ENCODE measurements at regions not wholly inside any gene's neighbourhood (a gene's known extent, or its start where the extent isn't known, plus 50 kb on each side); places are given as distances from the start of the nearest gene placed in this dataset.

DNA sequence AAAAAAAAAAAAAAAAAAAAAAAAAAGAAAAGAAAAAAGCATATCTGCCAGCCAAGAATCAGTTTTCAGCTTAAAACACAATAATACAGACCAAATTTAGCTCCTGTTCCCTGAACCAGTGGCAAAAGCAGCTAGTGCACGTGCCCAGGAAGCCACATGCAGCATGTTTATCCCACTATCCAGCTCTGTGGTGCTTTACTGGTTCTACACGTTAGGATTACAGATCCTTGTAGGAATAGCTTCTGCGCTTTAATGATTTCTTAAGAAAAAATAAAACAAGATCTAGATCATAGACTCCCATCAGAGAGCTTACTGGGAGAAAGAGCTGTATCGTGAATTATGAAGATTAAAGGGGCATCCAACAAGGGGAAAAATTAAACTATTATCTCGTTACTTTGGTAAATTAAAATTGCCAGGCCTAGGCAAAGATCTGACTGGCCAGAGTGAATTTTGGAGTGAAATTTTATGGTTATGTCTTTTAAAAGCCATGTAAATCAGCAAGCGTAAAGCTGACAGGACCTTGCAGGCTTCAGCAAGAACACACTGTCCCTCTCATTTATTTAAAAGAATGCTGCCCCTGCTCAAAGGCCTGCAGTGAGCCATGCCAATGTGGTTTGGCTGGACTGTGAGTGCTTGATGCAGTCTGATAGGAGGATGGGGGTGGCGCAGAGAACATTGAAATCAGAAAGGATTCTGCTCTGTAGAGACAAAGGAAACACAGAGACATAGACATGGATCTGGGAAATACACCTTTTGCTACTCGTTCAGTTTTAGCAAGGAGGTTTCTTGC, 177.3 kb upstream of the PHYHIPL start:
- DNase-seq (ENCODE audit: low read depth), result no peak

DNA sequence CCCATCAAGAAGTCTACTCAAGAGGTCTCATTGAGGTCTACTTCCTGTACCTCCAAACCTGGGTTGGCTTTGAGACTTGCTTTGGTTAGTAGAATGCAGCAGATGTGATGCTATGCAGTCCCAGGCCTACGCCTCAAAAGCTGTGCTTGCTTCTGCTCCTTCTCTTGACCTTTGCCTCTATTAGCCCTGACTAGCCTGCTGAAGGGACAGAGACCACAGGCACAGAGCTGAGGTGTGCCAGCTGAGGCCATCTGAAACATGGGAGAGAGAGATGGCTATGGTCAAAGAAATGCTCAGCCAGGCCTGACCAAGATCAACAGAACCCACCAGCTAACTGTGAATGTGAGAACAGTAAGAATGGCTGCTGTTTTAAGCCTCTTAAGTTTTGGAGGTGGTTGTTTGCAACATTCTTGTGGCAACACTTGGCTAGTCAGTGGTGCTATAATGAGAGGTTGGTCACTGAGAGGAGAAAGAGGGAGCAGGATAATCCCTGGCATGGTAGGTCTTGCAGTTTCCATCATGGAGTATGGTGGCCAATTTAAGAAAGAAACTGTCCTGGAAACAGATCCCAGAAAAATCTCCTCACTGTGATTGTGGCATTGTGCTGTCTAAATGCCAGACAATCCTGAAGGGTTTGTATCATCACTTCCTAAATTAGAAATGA, 176.1 kb upstream of the PHYHIPL start:
- no peak for DNase-seq (ENCODE audit: low read depth)

DNA sequence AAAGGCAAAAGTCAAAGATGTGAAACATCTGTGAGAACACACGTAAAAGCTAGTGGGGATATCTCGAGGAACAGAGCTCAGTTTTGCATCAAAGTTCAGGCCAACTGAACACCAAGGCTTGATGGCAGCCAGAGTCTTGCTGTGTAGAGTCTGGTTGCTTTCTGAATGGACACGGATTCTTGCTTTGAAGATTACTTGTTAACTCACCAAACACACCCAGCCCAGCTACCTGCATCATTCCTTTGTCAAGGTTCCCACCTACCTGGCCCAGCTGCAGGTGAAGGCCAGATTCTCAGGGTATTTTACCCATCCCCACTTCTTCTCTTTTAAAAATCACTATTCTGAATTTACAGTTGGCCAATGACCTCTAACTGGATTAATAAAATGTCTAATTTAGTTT, 174.4 kb upstream of the PHYHIPL start:
- no peak for DNase-seq (ENCODE audit: low read depth)

DNA sequence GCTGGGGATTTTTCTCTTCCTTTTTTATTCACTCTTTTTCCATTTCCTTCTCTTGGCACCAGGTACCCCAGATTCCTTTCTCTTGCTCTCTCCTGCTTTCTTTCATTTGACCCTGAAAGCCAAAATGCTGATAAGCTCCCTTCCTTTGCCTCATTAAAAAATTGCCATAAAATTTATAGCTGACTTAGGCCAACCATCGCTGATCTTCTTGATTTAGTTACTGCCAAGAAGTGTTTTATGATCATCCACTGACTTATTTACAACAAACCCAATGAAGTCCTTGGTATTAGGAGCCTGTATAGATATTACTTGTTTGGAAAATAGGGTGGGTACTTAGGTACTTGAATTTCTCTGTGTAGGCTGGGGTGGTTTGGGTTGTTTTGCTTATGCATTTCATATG, 173.2 kb upstream of the PHYHIPL start:
- no peak for DNase-seq (ENCODE audit: low read depth)

DNA sequence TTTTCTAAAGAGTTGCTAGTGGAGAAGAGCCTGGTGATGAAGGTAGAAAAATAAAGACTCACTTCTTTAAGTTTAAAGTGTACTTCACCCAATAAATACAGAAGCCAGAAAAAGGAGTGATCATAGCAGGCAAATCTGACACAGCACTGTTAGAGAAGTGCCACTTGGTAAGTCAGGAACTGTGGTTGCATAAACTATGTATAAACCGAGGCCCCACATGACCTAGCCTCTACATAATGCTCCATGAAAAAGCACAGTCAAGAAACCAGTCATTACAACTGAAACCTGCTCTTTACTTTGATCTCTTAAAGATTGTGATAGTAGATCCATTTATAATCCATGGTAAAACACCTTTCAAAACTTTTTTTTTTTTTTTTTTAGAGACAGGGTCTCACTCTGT, 172.1 kb upstream of the PHYHIPL start:
- DNase-seq (ENCODE audit: low read depth), result no peak

DNA sequence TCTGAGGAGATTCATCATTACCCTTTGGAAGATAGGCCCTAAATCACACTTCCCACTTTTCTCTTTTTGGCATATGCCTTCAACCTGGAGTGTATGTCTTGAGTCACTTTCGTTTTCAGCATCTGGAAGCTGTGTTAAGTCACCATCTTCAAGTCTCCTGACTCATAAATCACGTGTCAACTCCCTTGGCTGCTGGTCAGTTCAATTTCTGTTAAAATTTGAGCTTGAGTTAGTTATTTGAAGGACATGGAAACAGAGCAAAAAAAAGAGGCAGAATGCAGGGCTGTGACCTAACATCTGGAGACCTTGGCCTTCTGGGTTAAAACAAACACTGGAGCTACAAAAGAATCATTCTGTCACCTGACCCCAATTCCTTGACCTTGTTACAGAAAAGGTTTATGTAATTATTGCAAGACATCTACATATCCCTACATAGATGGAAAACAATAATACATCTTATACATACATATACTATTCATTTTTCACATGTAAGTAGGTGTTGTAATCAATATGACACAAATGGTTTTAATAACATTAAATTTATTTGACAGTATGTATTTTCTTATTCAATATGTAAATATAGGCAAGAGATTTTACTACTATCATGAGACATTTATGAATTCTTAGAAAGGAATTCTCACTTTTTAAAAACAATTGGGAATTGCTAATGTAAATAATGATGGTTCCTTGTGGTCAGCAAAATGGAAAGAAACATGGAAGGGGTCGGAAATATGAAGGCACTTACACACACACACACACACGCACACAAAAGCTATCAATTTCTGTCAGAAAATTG, 169.7 kb upstream of the PHYHIPL start:
- DNase-seq (ENCODE audit: low read depth), result peak; percentile 0

DNA sequence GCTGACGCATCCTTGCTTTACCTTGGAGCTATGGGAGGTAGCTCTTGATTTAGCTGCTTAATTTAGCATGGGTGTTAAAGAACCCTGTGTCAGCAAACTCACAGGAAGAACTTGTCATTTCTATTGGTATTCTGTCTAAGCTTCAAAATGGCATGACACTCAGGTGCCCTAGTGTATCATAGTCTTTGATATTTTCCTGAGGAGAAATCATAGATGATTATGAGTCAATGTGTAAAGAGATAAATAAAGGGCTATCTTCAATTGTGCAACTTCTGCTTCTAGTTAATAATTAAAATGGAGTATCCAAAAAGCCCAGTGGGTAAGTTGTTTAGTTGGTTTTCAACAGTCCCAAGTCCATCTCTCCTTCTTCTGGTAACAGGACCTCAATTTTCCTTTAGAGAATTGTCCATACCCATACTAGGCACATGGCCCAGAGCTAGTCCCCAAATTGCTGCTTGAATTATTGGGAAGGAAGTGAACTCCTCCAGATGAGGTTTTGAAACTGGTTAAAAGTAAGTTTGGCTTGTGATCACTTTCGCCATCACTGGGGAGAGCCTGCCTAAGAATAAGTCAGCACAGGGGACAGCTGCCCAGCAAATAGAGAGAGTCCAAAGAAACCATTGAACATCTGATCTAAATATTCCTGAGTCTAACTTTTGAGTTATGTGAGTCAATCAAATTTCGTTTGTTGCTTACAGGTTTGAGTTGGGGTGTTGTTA, 169.0 kb upstream of the PHYHIPL start:
- no peak for DNase-seq (ENCODE audit: low read depth)

DNA sequence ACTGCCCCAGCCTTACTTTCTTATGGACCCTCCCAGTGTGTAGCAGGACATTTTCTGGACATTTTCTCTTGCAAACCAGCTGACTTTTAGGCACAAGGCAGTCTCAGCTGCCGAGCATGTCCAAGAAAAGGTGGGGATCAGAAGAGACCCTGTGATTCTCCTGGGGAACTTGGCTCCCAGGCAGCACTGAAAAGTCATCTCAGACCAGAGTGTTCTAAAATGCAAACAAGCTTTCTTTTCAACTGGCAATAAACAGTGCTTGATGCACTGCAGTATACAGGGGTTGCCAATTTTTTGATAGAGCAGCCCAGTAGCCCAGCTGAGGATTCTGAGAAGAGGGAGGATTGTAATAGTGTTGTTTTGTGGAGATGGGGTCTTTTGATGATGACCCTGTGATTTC, 168.0 kb upstream of the PHYHIPL start:
- DNase-seq (ENCODE audit: low read depth), result no peak

DNA sequence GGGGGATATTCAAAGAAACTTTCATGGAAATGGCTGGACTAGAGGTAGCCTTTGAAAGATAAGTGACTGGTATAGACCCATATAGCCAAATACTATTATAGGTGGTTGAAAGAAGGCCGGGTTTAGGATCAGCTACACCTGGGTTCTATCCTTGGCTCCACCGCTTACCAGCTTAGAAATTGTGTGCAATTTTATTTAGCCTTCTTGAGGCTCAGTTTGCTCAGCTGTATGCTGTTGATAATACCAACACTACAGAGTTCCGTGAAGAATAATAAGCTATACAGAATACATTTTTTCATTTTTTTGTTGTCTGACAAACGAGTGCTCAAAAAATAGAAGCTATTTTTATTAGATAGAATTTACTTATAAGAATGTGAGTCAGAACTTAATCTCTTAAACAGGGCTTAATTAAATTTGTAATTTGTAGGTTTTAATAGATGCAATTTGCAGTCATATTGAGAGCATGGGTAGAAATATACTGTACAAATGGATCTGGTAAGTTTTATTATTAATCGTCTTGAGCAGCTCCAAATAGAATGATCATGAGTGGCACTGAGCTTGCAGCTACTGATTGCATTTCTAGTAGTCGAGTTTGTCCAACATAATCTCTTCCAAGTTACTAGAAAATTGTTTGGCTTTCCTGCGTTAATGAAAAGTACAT, 164.3 kb upstream of the PHYHIPL start:
- DNase-seq (ENCODE audit: low read depth), result no peak

DNA sequence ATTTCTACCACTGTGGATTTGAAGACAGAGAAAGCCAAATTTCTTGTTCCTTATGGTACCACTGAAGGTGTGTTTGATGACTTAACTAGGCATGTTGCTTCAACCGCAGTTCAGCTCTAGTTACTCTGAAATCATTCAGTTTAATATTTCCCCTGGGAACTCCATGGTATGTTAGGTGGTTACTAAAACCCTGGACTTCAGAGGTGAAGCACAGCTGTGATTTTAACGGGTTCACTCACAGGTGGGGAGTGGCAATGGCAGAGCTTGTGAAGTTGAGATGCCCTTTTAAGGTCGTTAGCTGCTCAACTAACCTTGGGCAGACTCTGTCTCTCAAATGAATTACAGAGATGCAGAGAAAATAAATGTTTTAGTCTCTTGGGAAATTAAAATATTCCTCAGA, 163.6 kb upstream of the PHYHIPL start:
- no peak for DNase-seq (ENCODE audit: low read depth)

DNA sequence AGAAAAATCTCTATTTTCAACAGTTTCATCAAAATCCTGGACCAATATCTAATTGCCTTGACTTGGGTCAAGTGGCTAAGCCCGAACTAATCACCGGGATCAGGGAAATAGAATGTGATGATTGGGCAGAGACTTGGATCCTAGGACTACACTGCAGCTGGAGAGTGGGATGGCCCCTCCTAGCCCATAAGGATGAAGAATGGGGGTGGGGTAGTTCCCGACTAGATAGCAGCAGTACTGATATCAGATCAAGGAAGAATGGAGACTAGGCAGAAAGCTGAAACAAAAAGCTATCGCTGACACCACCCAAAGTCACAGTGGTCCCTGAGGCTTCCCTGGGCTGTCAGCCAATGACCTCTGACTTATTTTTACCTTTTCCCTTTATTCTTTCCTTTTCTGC, 160.4 kb upstream of the PHYHIPL start:
- DNase-seq (ENCODE audit: low read depth), result no peak

DNA sequence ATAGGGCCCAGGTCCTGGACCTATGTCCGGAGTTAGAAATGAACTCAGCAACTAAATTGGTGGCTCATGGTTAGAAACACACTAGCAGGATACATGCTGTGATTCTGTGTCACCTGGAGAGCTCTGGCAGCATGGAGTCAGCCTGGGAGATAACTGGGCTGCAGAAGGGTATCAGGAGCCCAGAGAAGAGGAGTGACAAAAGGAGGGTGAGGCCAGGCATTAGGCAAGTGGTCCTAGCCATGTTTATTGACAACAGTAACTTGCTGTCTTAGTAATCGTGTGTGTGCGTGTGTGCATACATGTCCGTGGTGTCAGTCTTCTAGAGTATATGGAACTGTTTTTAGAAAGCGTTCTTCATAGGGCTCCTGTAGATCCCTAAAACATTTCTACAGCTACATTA, 157.5 kb upstream of the PHYHIPL start:
- DNase-seq (ENCODE audit: low read depth), result no peak

DNA sequence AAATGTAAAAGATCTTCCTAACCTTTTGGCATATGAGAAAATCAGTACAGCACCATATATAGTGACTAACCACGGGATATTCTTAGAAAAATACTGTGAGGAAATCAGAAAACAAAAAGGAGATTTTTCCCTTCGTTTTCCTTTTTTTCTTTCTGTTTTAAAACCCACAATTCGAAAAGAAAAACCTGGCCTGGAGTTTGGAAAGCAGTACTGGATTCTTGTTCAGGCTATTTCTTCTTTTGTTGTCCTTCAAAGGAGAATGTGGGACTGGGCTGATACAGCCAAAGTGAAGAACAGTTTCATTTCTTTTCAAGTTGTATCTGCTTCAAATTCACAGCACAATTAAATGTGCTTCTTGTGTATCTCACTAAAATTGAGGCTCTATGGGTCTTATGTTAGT, 156.8 kb upstream of the PHYHIPL start:
- DNase-seq (ENCODE audit: low read depth), result no peak

DNA sequence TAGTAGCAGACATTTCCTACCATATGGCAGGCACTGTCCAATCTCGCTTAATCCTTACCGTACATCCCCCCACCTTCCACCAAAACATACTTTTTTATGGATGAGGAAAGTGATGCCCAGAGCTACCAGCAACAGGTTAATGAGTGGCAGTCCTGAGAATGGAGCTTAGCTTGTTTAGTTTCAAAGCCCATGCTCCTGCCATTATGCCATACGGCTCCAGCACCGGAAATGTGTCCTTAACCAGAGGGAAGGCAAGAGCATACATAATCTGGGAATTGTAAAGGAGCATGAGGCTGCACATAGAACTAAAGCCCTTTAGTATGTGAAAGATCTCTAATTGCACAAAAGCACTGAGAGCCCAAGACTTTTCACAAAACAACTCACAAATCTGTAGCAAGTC, 155.9 kb upstream of the PHYHIPL start:
- no peak for DNase-seq (ENCODE audit: low read depth)

DNA sequence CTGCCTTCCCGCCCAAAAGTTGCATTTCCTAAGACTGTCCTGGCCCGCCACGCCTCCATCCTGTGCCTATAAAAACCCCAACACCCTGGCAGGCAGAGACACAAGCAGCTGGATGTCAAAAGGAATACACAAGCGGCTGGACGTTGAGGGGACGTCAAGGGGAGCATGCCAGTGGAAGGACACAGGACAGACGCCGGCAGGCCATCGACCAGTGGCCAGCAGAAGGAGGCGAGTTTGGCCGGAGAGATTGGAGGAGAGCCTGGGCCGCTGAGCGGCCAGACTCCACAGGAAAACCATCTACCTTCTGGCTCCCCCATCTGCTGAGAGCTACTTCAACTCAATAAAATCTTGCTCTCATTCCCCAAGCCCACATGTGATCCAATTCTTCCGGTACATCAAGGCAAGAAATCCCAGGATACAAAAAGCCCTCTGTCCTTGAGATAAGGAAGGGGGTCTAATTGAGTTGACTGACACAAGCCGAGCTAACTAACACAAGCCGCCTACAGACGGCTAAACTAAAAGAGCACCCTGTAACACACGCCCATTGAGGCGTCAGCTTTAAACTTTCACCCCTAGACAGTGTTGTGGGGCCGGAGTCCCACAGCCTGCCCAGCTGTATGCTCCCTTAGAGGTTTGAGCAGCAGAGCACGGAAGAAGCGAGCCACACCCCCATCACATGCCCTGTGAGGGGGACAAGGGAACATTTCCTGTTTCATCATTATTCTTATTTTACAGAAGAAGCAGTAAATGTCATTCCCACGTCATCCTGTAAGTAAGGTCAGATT, 150.3 kb upstream of the PHYHIPL start:
- no peak for DNase-seq (ENCODE audit: low read depth)

DNA sequence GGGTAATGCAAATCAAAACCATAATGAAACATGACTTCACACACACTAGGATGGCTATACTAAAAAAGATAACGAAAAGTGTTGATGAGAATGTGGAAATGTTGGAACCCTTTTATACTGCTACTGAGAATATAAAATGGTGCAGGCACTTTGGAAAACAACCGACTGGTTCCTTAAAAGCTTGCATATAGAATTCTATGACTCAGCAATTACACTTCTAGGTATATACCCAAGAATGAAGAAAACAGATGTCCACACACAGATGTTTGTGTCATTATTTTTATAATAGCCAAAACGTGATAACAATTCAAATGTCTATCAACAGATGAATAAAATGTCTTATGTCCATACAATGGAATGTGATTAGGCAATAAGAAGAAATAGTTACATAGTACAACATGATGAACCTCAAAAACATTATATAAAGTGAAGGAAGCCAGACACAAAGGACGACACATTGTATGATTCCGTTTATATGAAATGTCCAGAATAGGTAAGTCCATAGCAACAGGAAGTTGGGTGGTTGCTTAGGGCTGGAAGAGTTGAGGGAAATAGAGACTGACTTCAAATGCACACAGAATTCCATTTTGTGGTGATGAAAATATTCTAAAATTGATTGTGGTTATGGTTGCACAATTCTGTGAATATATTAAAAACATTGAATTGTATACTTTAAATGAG, 148.3 kb upstream of the PHYHIPL start:
- peak; percentile 2 for DNase-seq (ENCODE audit: low read depth)

DNA sequence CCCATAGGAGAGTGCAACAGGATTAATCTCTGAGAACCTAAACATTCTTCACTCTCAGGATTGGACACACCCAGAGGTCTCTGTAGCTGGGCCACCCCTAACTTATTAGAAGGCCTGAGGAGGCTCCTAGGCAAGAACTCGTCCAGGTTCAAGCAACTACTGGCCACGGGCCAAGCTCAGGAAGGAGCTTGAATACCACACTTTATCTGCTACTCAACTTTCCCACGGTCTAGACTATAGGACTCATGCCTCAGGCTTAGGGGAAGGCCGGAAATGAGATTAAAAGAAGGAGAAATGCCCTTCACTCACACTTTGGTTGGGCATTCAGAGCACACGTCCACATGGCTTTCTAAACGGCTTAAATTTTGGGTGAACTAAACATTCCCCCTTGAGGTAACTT, 142.8 kb upstream of the PHYHIPL start:
- DNase-seq (ENCODE audit: low read depth), result no peak

DNA sequence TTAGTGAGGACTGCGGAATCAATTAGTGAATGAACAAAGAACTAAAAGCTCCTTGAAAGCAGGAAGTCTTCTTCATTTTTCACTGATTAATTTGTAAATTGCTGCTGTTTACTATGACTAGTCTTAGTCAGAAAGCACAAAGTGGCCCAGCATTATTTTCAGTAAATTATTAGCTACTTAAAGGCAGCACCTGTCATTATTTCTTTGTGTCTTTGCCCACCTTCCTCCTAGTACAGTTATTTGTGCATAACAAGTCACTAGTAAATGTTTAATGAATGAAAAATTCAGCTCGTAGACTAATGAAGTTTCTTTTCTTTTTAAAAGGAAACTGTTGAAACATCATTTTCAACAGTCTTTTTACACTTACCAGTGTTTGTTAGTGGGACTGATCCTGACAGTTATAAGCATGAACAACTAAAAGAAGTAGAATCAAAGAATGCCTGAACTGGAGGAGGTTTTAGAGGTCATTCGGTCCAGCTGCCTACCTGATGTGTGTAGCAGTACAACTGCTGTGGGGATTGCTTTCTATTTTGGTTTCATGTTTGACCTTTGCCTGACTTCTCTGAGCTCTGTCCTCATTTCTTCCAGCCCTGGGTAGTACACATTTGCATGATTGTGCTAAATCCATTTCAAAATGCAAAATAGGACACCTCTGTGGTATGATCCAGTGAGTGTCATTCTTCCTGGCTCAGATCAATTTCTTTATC, 140.0 kb upstream of the PHYHIPL start:
- no peak for DNase-seq (ENCODE audit: low read depth)

DNA sequence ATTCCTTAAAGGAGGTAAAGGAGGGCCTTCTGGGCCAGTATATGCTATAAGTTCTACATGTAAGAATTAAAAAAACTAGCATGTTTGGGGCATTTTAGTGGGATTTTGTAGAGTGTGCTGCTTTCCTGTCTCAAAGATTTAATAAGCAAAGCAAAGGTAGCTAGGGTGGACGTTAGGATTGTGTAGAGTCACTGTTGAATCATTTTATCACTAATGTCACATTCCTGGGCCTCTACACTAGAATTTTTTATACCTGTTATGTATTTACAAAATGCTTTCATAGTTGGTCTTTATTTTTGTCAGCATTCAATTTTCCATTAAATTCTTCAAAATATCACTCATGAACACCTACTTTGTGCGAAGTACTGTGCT, 139.4 kb upstream of the PHYHIPL start:
- no peak for DNase-seq (ENCODE audit: low read depth)

DNA sequence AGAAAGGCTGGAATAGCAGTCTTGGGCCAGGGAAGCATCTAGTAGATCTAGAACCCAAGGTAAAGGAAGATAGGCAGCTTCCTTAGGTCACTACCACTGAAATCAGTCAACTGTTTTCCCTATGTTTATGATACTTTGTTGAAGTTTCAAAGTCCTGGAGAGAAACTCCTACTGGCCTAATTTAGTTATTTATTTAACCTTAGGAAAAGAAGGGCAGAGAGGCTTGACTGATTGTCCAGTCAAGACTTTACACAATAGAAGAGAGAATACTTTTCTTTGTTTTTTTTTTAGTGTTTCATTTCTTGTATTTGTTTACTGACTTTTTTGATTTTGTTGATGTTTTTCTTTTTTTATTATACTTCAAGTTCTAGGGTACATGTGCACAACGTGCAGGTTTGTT, 138.9 kb upstream of the PHYHIPL start:
- no peak for DNase-seq (ENCODE audit: low read depth)
